SHP77 (cell line): ENCODE measurements at regions not wholly inside any gene's neighbourhood (a gene's known extent, or its start where the extent isn't known, plus 50 kb on each side); places are given as distances from the start of the nearest gene placed in this dataset.
"Not testable (repeated sequence)": the region's sequence is repeated elsewhere in the genome, so short reads cannot be mapped to it uniquely, and the experiment has no call there.

Experiments
- DNase-seq, 2 experiments: peaks; one replicate each; lab custom pipeline; 2025; lab: John Stamatoyannopoulos, UW

- DNase-seq: not testable (repeated sequence)
Observed at GRCh38 chr6:51321477-51321876, 502.8 kb downstream of the TFAP2B start.

DNA sequence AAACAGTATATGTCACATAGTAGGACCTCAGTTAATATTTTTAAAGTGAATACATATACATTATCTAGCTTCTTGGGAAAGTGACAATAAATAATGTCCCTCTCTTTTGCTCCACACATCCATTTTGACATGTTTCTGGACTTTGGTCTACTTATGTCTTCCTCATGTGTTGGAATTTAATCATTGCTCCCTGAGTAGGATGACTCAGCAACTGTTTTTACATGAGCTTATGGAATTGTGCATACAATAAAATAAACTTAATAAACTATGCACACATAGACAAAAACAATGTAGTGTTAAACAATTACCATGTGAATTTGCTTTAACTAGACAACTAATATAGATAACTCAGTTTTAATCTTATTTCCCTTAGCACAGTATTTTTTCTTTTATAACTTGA is 503.8 kb downstream of the TFAP2B start:
- DNase-seq: no peak

DNA sequence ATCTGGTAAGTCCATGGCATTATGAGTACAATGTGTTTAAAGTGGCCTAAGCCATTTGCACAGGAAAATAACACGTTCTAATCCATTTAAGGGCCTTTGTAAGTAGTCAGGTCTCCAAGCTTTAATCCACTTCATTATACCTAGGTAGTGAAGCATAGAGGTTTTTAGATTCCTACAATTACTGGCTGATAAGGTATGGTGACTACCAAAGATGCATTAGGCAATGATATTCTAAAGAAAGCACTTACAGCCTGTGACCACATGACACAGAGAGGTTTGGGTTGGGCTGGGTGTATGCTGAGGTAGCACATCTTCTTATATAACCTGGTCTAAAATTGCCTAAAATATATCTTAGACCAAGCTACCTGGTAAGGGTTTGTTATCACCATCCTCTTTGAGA is 504.4 kb downstream of the TFAP2B start:
- no peak for DNase-seq

GRCh38 chr6:51330971-51331370 is 512.3 kb downstream of the TFAP2B start:
- DNase-seq: no peak

GRCh38 chr6:51335543-51335942 is 516.9 kb downstream of the TFAP2B start:
- DNase-seq: no peak

DNA sequence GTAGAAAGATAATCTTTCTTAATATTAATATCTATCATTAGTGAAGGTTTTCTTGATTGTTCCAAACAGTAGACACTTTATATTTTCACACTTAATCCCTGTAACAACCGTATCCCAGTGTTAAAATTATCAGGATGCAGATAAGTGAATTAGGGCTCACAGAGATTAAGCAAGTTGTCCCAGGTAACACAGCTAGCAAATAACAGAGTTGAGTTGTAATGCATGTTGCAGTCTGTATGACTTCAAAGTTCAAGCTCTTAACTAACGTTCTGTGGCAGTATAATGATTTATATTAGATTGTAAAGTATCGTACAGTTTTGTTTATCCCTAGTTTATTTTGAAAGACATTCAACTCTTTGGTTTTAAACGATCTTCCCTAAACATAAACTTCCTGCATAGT is 517.5 kb downstream of the TFAP2B start:
- no peak for DNase-seq

GRCh38 chr6:51337277-51337676 is 518.6 kb downstream of the TFAP2B start:
- no peak for DNase-seq

GRCh38 chr6:51339108-51339507 is 520.4 kb downstream of the TFAP2B start:
- no peak for DNase-seq

DNA sequence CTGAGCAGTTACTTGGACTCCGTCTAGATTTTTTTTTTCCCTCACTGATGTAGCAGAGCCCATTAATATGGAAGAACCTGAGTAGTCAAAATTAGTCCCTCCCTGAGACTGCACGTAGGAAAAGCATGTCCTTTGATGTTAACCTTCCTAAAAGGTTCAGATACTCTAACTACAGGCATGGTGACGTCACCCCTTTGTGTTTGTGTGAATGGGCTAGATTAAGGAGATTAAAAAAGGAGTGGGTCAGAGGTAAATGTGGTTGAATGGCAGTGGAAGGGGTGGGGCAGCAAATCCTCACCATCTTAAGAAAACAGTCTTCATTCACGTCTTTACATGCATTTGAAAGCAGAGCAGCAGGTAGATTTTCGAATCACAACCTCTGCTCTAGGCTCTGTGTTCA is 521.1 kb downstream of the TFAP2B start:
- no peak for DNase-seq

DNA sequence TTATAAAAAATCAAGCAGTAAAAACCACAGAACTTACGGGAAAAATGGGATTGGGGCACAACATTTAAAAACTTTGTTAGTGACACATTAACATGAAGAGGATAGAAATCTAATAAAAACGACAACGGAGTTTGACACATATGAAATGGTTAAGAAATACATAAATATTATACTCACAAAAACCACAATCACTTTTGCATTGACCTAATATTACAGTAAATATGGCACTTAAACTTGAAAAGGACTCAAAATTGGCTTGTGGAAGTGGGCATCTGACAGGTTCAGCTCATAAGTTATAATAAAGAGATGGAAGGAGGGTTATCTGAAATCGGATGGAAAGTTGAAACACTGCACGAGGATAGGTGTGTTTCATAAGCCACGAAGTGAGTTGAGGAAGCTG is 523.7 kb downstream of the TFAP2B start:
- no peak for DNase-seq

DNA sequence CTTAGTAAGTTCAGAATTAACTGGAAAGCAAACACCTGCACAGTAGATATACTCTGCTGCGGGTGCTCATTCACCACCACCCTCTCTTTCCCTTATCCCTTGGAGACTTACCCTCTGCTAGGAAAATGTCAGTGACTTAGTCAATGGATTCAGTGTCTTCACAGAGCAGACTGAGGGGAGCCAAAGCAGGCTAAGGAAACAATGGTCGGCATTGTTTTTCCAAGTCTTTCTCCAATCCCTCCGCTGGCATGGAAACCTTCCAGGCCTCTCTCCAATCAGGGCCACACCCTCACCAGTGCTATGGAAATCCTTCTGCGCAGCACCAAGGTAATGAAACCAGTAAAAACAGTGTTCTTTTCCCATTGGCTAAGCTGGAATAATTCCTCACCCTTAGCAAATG is 531.2 kb downstream of the TFAP2B start:
- no peak for DNase-seq

DNA sequence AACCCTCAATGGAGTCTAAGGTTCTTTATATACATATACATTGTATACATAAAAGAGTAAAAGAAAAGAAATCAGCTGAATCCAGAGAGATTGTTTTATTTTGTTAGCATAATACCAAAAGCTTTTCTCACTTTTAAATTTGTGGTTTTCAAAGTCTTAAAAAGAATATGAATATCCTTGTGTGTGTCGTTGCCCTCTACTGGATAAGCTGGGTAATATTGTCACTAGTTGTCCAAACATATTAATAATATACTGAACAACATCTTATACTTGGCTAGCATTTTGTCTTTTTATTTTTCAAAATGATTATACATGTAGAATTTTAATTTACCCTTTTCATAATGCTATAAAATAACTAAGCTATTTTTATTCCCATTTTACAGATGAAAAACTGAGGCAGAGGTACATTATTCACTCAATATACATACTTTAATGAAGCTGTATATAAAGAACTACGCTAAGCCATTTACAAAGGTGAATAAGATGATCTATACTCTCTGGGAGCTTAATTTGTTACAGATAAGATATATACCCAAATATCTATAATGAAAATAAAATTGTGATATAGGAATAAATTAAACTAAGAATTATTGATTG is 531.7 kb downstream of the TFAP2B start:
- DNase-seq: no peak

- DNase-seq: no peak
Observed at GRCh38 chr6:51352506-51353029, 533.9 kb downstream of the TFAP2B start.

- DNase-seq: no peak
Observed at GRCh38 chr6:51360287-51360686, 541.6 kb downstream of the TFAP2B start.

DNA sequence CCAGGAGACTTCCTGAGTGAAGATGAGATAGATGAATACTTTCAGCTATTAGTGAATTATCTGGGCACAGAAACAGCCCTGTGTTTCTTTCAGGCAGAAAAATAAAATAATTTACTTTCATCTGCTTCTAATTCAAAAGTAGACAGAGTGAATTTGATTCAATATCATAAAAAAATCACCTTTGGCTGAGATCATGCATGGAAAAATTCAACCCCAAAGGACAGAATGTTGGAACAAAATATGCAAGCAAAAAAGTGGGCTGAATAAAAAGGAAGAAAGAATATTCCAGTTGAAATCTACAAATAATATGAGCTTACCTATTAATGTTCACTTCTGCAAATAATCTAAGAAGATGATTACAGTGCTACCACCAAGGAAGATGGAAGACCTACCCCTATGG is 546.9 kb downstream of the TFAP2B start:
- DNase-seq: no peak

DNA sequence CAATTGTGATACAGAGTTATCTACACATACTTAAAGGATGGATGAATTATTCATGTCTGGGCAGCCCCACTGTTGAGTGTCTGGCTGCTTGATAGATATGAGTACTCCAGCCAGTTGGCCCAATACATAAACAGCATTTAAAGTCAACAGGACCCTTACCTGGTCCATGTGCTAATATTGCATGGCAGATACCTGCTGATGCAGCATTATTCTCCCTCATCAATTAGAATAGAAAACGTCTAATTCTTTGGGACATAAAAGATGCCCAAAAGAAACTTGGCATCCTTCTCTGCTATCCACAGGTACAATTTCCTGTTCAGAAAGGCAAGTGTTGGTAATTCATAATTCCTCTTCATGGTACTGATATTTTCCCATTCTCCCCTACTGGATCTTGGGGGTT is 550.8 kb downstream of the TFAP2B start:
- no peak for DNase-seq

GRCh38 chr6:51382847-51383246 is 564.2 kb downstream of the TFAP2B start:
- no peak for DNase-seq

GRCh38 chr6:51384736-51385135 is 566.1 kb downstream of the TFAP2B start:
- no peak for DNase-seq

DNA sequence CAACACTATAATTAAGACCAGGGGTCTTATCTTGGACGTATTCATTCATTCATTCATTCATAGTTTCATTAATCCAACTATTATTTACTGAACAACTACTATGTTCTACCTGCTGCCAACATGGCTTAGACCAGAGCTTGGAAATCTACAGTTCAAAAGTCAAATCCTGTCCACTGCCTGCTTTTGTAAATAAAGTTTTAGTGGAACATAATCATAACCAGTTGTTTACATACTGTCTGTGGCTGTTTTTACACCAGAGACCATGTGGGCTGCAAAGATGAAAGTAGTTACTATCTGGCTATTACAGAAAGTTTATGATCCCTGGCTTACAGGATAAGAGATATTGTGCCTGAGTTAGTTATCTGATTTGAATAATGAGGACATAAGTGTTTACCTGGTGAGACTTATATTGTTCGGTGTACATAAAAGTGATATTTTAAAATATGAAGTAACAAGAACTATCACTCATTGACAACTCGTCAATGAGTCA is 567.7 kb downstream of the TFAP2B start:
- no peak for DNase-seq

GRCh38 chr6:51387907-51388306 is 569.2 kb downstream of the TFAP2B start:
- DNase-seq: no peak

GRCh38 chr6:51394061-51394460 is 575.4 kb downstream of the TFAP2B start:
- no peak for DNase-seq

GRCh38 chr6:51396583-51396982 is 577.9 kb downstream of the TFAP2B start:
- DNase-seq: no peak

- DNase-seq: peak; percentile 65 to 66
Observed at GRCh38 chr6:51398064-51398705, 579.5 kb downstream of the TFAP2B start.

DNA sequence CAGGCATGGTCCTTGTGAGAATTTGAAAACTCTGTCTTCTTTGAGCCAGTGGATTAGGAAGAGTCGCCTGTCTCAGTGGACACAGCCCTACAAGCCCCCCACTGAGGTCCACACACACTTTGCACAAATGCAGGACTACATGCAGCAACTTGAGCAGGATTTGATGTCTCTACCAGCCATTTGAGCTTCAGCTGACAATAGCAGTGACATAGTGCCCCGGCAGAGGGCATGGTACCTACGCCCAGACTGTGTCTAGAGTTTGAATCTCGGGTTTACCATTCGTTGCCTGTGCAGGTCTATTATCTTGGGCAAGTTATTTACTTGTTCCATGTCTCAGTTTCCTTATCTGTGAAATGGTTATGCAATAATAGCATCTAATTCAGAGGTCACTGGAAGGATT is 580.1 kb downstream of the TFAP2B start:
- peak; percentile 28 to 32 for DNase-seq
